ENCODE measurements at regions not wholly inside any gene's neighbourhood (a gene's known extent, or its start where the extent isn't known, plus 50 kb on each side); places are given as distances from the start of the nearest gene placed in this dataset.

GRCh38 chr2:14387332-14387731 lies 245.2 kb upstream of the LRATD1 start:
- H3K4me3 Mint-ChIP-seq = no peak overlapping the region
- H3K4me1 Mint-ChIP-seq = no peaks in the 10 kb centered on the region
- ATAC-seq (no peak), DNase-seq (no peak)
- H3K27ac Mint-ChIP-seq = no peak overlapping the region
- intact Hi-C loops (cut with DNase I, micrococcal nuclease) = no loop called here
- H3K27me3 Mint-ChIP-seq = no peaks in the 10 kb centered on the region
- peaks cover 2% of the 10 kb centered on the region for H3K9me3 Mint-ChIP-seq (ENCODE audit: low read depth)
- H3K36me3 Mint-ChIP-seq (ENCODE audit: low read depth) = no peaks in the 10 kb centered on the region
- ChIA-PET POLR2A (no interaction called here), CTCF (no interaction called here)

- no peak overlapping the region for H3K4me3 Mint-ChIP-seq
- no peaks in the 10 kb centered on the region for H3K27me3 Mint-ChIP-seq
- DNase-seq = no peak
- ATAC-seq = no peak
- ChIA-PET POLR2A (no interaction called here), CTCF (no interaction called here)
- intact Hi-C loops (cut with DNase I, micrococcal nuclease) = no loop called here
- no peaks in the 10 kb centered on the region for H3K4me1 Mint-ChIP-seq
- no peaks in the 10 kb centered on the region for H3K36me3 Mint-ChIP-seq (ENCODE audit: low read depth)
- H3K27ac Mint-ChIP-seq = no peak overlapping the region
- peaks cover 2% of the 10 kb centered on the region for H3K9me3 Mint-ChIP-seq (ENCODE audit: low read depth)
Measured at GRCh38 chr2:14388724-14389123, 243.8 kb upstream of the LRATD1 start.

DNA sequence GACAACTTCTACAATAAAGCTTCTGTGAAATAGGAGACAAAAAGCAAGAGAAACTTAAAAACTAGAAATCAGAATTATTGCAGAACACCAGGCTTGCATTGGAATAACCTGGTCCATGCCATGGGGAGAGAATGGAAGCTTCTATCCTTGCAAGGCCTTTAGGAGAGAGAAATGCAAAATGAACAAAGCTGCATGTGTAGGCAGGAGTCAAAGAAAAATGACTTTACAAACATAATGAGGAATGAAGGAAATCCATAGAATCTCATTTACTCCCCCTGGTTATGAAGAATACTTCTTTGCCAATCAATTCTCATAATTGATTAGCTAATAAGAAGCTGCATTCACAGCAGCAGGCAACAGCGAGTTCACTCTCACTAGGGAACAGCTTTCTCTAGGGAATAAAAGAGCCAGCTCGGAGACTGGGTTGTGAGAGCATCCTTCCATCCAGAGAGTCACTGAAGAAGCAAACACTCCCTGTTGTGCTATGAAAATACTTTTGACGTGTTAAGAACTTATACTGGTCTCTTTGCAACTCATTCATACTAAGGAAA lies 235.9 kb upstream of the LRATD1 start:
- H3K4me3 Mint-ChIP-seq = no peak overlapping the region
- no peak overlapping the region for H3K27ac Mint-ChIP-seq
- intact Hi-C loops (cut with DNase I, micrococcal nuclease) = no loop called here
- no peak for ATAC-seq
- ChIA-PET CTCF (no interaction called here), POLR2A (no interaction called here)
- H3K9me3 Mint-ChIP-seq (ENCODE audit: low read depth) = no peaks in the 10 kb centered on the region
- H3K27me3 Mint-ChIP-seq = no peaks in the 10 kb centered on the region
- H3K36me3 Mint-ChIP-seq (ENCODE audit: low read depth) = no peaks in the 10 kb centered on the region
- H3K4me1 Mint-ChIP-seq = no peaks in the 10 kb centered on the region
- no peak for DNase-seq

DNA sequence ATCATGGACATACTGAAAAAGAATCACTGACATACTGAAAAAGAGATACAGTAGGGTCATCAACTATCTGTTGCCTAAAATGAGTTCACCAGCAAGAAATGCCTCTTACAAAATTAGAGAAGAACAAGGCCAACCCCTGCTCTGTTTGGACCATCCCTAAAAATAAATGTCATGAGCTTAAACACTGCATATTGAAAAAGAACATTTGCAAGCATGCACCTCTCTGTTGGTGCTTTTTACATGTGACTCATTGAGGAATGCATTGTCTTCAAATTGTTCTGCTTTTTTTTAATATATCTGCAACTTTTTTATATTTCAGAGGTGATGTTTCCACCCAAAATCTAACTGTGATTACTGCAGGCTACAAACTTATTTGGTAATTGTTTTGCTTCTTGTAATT lies 233.9 kb upstream of the LRATD1 start:
- ATAC-seq = no peak
- CTCF ChIA-PET = interaction anchor here (0.8 kb wide), 1 partner anchor 1351 kb away, joined by 3 read pairs; no protein-coding TSS in a partner anchor

DNA sequence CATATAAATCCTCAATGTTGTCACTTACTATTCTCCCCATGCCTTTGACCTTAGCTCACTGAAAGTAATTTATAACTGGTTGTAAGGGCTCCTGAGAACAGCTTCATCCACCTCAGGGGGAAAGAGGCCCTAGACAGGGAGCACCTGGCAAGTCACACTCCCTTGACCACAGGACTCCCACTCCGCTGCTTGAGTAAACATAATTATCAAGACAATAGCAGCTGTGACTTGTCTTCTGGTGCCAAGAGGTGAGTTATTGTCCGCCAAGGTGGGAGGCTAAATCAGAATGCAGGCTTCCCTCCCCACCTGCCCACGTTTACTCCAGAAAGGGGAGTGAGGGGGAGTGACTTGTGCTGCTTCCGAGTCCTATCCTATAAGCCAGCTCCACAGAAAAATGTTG lies 230.6 kb upstream of the LRATD1 start:
- Mint-ChIP-seq H3K4me3 (no peak overlapping the region), H3K9me3 (ENCODE audit: low read depth) (no peaks in the 10 kb centered on the region), H3K27me3 (no peaks in the 10 kb centered on the region), H3K36me3 (ENCODE audit: low read depth) (no peaks in the 10 kb centered on the region), H3K4me1 (no peaks in the 10 kb centered on the region), H3K27ac (no peak overlapping the region)
- no peak for ATAC-seq
- POLR2A ChIA-PET = no interaction called here
- DNase-seq = no peak
- CTCF ChIA-PET = interaction anchor here (1.4 kb wide), 1 partner anchor 12 kb away, joined by 3 read pairs; no protein-coding TSS in a partner anchor
- intact Hi-C loops (cut with DNase I, micrococcal nuclease) = no loop called here

More for the DNA sequence above, 233.9 kb upstream of the LRATD1 start:
- POLR2A ChIA-PET = no interaction called here
- Mint-ChIP-seq H3K27ac (no peak overlapping the region), H3K4me1 (no peaks in the 10 kb centered on the region), H3K36me3 (ENCODE audit: low read depth) (no peaks in the 10 kb centered on the region), H3K27me3 (no peaks in the 10 kb centered on the region), H3K9me3 (ENCODE audit: low read depth) (no peaks in the 10 kb centered on the region), H3K4me3 (no peak overlapping the region)
- no peak for DNase-seq
- intact Hi-C loops (cut with DNase I, micrococcal nuclease) = no loop called here

- POLR2A ChIA-PET = no interaction called here
- no peaks in the 10 kb centered on the region for H3K36me3 Mint-ChIP-seq (ENCODE audit: low read depth)
- H3K9me3 Mint-ChIP-seq (ENCODE audit: low read depth) = peaks cover 14% of the 10 kb centered on the region
- H3K27ac Mint-ChIP-seq = no peak overlapping the region
- H3K4me3 Mint-ChIP-seq = no peak overlapping the region
- intact Hi-C loops (cut with DNase I, micrococcal nuclease) = no loop called here
- DNase-seq (no peak), ATAC-seq (no peak)
- no peaks in the 10 kb centered on the region for H3K4me1 Mint-ChIP-seq
- no peaks in the 10 kb centered on the region for H3K27me3 Mint-ChIP-seq
- CTCF ChIA-PET = no interaction called here
Measured at GRCh38 chr2:14408695-14409094, 223.8 kb upstream of the LRATD1 start.

- POLR2A ChIA-PET = no interaction called here
- ATAC-seq (no peak), DNase-seq (no peak)
- intact Hi-C loops (cut with DNase I, micrococcal nuclease) = no loop called here
- H3K9me3 Mint-ChIP-seq (ENCODE audit: low read depth) = peaks cover 9% of the 10 kb centered on the region
- no peaks in the 10 kb centered on the region for H3K4me1 Mint-ChIP-seq
- no peaks in the 10 kb centered on the region for H3K27me3 Mint-ChIP-seq
- no peaks in the 10 kb centered on the region for H3K36me3 Mint-ChIP-seq (ENCODE audit: low read depth)
- no peak overlapping the region for H3K27ac Mint-ChIP-seq
- no peak overlapping the region for H3K4me3 Mint-ChIP-seq
- CTCF ChIA-PET = no interaction called here
Measured at GRCh38 chr2:14417551-14417950, 215.0 kb upstream of the LRATD1 start.

- intact Hi-C loops (cut with DNase I, micrococcal nuclease) = no loop called here
- Mint-ChIP-seq H3K27me3 (no peaks in the 10 kb centered on the region), H3K4me3 (no peak overlapping the region), H3K27ac (no peak overlapping the region), H3K9me3 (ENCODE audit: low read depth) (peaks cover 8% of the 10 kb centered on the region), H3K36me3 (ENCODE audit: low read depth) (no peaks in the 10 kb centered on the region), H3K4me1 (no peaks in the 10 kb centered on the region)
- ATAC-seq (no peak), DNase-seq (no peak)
- ChIA-PET POLR2A (no interaction called here), CTCF (no interaction called here)
Measured at GRCh38 chr2:14418115-14418514, 214.4 kb upstream of the LRATD1 start.

- Mint-ChIP-seq H3K4me3 (no peak overlapping the region), H3K4me1 (no peaks in the 10 kb centered on the region), H3K36me3 (ENCODE audit: low read depth) (no peaks in the 10 kb centered on the region), H3K27ac (no peak overlapping the region), H3K27me3 (no peaks in the 10 kb centered on the region), H3K9me3 (ENCODE audit: low read depth) (peaks cover 8% of the 10 kb centered on the region)
- intact Hi-C loops (cut with DNase I, micrococcal nuclease) = no loop called here
- DNase-seq (no peak), ATAC-seq (no peak)
- POLR2A ChIA-PET = no interaction called here
- CTCF ChIA-PET = no interaction called here
Measured at GRCh38 chr2:14420851-14421250, 211.7 kb upstream of the LRATD1 start.

GRCh38 chr2:14422426-14422825 lies 210.1 kb upstream of the LRATD1 start:
- no peak for DNase-seq
- H3K9me3 Mint-ChIP-seq (ENCODE audit: low read depth) = peaks cover 10% of the 10 kb centered on the region
- ChIA-PET POLR2A (no interaction called here), CTCF (no interaction called here)
- H3K4me1 Mint-ChIP-seq = no peaks in the 10 kb centered on the region
- no peaks in the 10 kb centered on the region for H3K36me3 Mint-ChIP-seq (ENCODE audit: low read depth)
- no peak for ATAC-seq
- H3K4me3 Mint-ChIP-seq = no peak overlapping the region
- no peaks in the 10 kb centered on the region for H3K27me3 Mint-ChIP-seq
- no peak overlapping the region for H3K27ac Mint-ChIP-seq
- intact Hi-C loops (cut with DNase I, micrococcal nuclease) = no loop called here

GRCh38 chr2:14423145-14423906 lies 209.2 kb upstream of the LRATD1 start:
- DNase-seq (no peak), ATAC-seq (no peak)
- H3K4me1 Mint-ChIP-seq = no peaks in the 10 kb centered on the region
- H3K36me3 Mint-ChIP-seq (ENCODE audit: low read depth) = no peaks in the 10 kb centered on the region
- intact Hi-C loops (cut with DNase I, micrococcal nuclease) = no loop called here
- peaks cover 10% of the 10 kb centered on the region for H3K9me3 Mint-ChIP-seq (ENCODE audit: low read depth)
- H3K27me3 Mint-ChIP-seq = no peaks in the 10 kb centered on the region
- H3K27ac Mint-ChIP-seq = no peak overlapping the region
- POLR2A ChIA-PET = no interaction called here
- H3K4me3 Mint-ChIP-seq = no peak overlapping the region
- CTCF ChIA-PET = no interaction called here

GRCh38 chr2:14424478-14425390 lies 207.8 kb upstream of the LRATD1 start:
- DNase-seq = no peak
- H3K27ac Mint-ChIP-seq = no peak overlapping the region
- H3K4me1 Mint-ChIP-seq = no peaks in the 10 kb centered on the region
- peaks cover 10% of the 10 kb centered on the region for H3K9me3 Mint-ChIP-seq (ENCODE audit: low read depth)
- no peaks in the 10 kb centered on the region for H3K27me3 Mint-ChIP-seq
- POLR2A ChIA-PET = no interaction called here
- ATAC-seq = no peak
- no peak overlapping the region for H3K4me3 Mint-ChIP-seq
- CTCF ChIA-PET = no interaction called here
- intact Hi-C loops (cut with DNase I, micrococcal nuclease) = no loop called here
- no peaks in the 10 kb centered on the region for H3K36me3 Mint-ChIP-seq (ENCODE audit: low read depth)
